ENCODE measurements at regions not wholly inside any gene's neighbourhood (a gene's known extent, or its start where the extent isn't known, plus 50 kb on each side); places are given as distances from the start of the nearest gene placed in this dataset.

DNA sequence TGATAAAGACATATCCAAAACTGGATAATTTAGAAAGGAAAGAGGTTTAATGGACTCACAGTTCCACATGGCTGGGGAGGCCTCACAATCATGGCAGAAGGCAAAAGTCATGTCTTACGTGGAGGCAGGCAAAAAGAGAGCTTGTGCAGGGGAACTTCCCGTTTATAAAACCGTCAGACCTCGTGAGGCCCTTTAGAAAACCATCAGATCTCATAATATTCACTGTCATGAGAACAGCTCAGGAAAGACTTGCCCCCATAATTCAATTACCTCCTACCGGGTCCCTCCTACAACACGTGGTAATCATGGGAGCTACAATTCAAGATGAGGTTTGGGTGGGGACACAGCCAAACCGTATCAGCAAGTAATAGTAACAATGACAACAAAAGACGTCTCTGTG, 88.2 kb upstream of the SLC25A33 start:
- H3K79me2 ChIP-seq (ENCODE audit: insufficient read depth), result no peaks in the 10 kb centered on the region
- H3K9me2 ChIP-seq, result no peaks in the 10 kb centered on the region
- TF ChIP-seq RCOR1 (IDR thresholded peaks at IDR 0.05; ENCODE audit: low read length) (no peak), EP300 (IDR thresholded peaks at IDR 0.05; ENCODE audit: borderline replicate concordance in 1 of 2, low read depth in 1 of 2, low read length in 1 of 2) (no peak), FOSL2 (IDR thresholded peaks at IDR 0.05; ENCODE audit: borderline replicate concordance, low read depth) (no peak), YY1 (IDR thresholded peaks at IDR 0.05; ENCODE audit: low read depth) (no peak), SIN3A (IDR thresholded peaks at IDR 0.05; ENCODE audit: borderline replicate concordance, low read depth, low read length) (no peak), NFIC (IDR thresholded peaks at IDR 0.05; ENCODE audit: borderline replicate concordance) (no peak), GATA2 (CRISPR knock-in tag; IDR thresholded peaks at IDR 0.05) (no peak), TAF1 (IDR thresholded peaks at IDR 0.05; ENCODE audit: borderline replicate concordance, low read depth, low read length) (no peak), SMC3 (IDR thresholded peaks at IDR 0.05; ENCODE audit: low read depth, low read length) (no peak), MXI1 (IDR thresholded peaks at IDR 0.05; ENCODE audit: low read depth, low read length) (no peak), MEF2A (IDR thresholded peaks at IDR 0.05; ENCODE audit: borderline replicate concordance, low read depth) (no peak), EZH2phosphoT487 (IDR thresholded peaks at IDR 0.05; ENCODE audit: borderline replicate concordance, low read depth) (no peak), TEAD4 (IDR thresholded peaks at IDR 0.05; ENCODE audit: borderline replicate concordance, insufficient read depth) (no peak), CHD2 (IDR thresholded peaks at IDR 0.05; ENCODE audit: low read length, partially characterized antibody) (no peak)
- TF ChIP-seq, protein P1, sequence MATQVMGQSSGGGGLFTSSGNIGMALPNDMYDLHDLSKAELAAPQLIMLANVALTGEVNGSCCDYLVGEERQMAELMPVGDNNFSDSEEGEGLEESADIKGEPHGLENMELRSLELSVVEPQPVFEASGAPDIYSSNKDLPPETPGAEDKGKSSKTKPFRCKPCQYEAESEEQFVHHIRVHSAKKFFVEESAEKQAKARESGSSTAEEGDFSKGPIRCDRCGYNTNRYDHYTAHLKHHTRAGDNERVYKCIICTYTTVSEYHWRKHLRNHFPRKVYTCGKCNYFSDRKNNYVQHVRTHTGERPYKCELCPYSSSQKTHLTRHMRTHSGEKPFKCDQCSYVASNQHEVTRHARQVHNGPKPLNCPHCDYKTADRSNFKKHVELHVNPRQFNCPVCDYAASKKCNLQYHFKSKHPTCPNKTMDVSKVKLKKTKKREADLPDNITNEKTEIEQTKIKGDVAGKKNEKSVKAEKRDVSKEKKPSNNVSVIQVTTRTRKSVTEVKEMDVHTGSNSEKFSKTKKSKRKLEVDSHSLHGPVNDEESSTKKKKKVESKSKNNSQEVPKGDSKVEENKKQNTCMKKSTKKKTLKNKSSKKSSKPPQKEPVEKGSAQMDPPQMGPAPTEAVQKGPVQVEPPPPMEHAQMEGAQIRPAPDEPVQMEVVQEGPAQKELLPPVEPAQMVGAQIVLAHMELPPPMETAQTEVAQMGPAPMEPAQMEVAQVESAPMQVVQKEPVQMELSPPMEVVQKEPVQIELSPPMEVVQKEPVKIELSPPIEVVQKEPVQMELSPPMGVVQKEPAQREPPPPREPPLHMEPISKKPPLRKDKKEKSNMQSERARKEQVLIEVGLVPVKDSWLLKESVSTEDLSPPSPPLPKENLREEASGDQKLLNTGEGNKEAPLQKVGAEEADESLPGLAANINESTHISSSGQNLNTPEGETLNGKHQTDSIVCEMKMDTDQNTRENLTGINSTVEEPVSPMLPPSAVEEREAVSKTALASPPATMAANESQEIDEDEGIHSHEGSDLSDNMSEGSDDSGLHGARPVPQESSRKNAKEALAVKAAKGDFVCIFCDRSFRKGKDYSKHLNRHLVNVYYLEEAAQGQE (IDR thresholded peaks at IDR 0.05; ENCODE audit: low read depth, low read length), result no peak
- TF ChIP-seq, protein P2, sequence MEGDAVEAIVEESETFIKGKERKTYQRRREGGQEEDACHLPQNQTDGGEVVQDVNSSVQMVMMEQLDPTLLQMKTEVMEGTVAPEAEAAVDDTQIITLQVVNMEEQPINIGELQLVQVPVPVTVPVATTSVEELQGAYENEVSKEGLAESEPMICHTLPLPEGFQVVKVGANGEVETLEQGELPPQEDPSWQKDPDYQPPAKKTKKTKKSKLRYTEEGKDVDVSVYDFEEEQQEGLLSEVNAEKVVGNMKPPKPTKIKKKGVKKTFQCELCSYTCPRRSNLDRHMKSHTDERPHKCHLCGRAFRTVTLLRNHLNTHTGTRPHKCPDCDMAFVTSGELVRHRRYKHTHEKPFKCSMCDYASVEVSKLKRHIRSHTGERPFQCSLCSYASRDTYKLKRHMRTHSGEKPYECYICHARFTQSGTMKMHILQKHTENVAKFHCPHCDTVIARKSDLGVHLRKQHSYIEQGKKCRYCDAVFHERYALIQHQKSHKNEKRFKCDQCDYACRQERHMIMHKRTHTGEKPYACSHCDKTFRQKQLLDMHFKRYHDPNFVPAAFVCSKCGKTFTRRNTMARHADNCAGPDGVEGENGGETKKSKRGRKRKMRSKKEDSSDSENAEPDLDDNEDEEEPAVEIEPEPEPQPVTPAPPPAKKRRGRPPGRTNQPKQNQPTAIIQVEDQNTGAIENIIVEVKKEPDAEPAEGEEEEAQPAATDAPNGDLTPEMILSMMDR (IDR thresholded peaks at IDR 0.05), result no peak
- TF ChIP-seq, protein P3, sequence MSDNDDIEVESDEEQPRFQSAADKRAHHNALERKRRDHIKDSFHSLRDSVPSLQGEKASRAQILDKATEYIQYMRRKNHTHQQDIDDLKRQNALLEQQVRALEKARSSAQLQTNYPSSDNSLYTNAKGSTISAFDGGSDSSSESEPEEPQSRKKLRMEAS (IDR thresholded peaks at IDR 0.05; ENCODE audit: low read depth), result no peak
- TF ChIP-seq, protein P4, sequence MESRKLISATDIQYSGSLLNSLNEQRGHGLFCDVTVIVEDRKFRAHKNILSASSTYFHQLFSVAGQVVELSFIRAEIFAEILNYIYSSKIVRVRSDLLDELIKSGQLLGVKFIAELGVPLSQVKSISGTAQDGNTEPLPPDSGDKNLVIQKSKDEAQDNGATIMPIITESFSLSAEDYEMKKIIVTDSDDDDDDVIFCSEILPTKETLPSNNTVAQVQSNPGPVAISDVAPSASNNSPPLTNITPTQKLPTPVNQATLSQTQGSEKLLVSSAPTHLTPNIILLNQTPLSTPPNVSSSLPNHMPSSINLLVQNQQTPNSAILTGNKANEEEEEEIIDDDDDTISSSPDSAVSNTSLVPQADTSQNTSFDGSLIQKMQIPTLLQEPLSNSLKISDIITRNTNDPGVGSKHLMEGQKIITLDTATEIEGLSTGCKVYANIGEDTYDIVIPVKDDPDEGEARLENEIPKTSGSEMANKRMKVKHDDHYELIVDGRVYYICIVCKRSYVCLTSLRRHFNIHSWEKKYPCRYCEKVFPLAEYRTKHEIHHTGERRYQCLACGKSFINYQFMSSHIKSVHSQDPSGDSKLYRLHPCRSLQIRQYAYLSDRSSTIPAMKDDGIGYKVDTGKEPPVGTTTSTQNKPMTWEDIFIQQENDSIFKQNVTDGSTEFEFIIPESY (IDR thresholded peaks at IDR 0.05; ENCODE audit: borderline replicate concordance, low read depth), result no peak
- TF ChIP-seq, protein P5, sequence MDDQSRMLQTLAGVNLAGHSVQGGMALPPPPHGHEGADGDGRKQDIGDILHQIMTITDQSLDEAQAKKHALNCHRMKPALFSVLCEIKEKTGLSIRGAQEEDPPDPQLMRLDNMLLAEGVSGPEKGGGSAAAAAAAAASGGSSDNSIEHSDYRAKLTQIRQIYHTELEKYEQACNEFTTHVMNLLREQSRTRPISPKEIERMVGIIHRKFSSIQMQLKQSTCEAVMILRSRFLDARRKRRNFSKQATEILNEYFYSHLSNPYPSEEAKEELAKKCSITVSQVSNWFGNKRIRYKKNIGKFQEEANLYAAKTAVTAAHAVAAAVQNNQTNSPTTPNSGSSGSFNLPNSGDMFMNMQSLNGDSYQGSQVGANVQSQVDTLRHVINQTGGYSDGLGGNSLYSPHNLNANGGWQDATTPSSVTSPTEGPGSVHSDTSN (IDR thresholded peaks at IDR 0.05), result no peak
- TF ChIP-seq, protein P6, sequence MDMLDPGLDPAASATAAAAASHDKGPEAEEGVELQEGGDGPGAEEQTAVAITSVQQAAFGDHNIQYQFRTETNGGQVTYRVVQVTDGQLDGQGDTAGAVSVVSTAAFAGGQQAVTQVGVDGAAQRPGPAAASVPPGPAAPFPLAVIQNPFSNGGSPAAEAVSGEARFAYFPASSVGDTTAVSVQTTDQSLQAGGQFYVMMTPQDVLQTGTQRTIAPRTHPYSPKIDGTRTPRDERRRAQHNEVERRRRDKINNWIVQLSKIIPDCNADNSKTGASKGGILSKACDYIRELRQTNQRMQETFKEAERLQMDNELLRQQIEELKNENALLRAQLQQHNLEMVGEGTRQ (IDR thresholded peaks at IDR 0.05; ENCODE audit: borderline replicate concordance, low read depth, low read length), result no peak
- no peaks in the 10 kb centered on the region for H3K9me3 ChIP-seq
- no peak overlapping the region for H3K27ac ChIP-seq (ENCODE audit: low read depth in 2 of 2, low read length in 1 of 2)
- peaks cover 8% of the 10 kb centered on the region for H3F3A ChIP-seq (replicated peaks; ENCODE audit: insufficient read depth)
- no peak overlapping the region for H3K9ac ChIP-seq
- no peak for DNase-seq
- H3K4me1 ChIP-seq (ENCODE audit: control insufficient read depth in 1 of 2, insufficient read depth in 2 of 2, low read depth in 1 of 2, low read length in 1 of 2), result peaks cover 10 to 20% of the 10 kb centered on the region in 2 experiments
- no peak overlapping the region for H2AFZ ChIP-seq (ENCODE audit: low read depth)
- no peaks in the 10 kb centered on the region for H3K27me3 ChIP-seq (ENCODE audit: insufficient read depth)
- H3K36me3 ChIP-seq (replicated peaks in 1 of 2; ENCODE audit: control insufficient read depth in 1 of 2, insufficient read depth in 2 of 2, low read length in 1 of 2), result no peaks in the 10 kb centered on the region
- no peak overlapping the region for H3K4me3 ChIP-seq (ENCODE audit: low read depth in 2 of 2, low read length in 1 of 2)
- no peaks in the 10 kb centered on the region for H4K20me1 ChIP-seq (ENCODE audit: insufficient read depth)
- ChIA-PET CTCF (interaction anchor here (1.0 to 1.6 kb wide), 4 partner anchors 25 to 184 kb away, joined by 3 to 5 read pairs (median 4); no protein-coding TSS in a partner anchor), POLR2A (no interaction called here)
- no peak overlapping the region for H3K4me2 ChIP-seq
- WGBS (ENCODE audit: low lambda C conversion rate), result 87% methylated on average over 8 of the region's 8 CpGs
